ENCODE measurements at regions not wholly inside any gene's neighbourhood (a gene's known extent, or its start where the extent isn't known, plus 50 kb on each side); places are given as distances from the start of the nearest gene placed in this dataset.

GRCh38 chr7:97573065-97573464 lies 158.8 kb upstream of the TAC1 start:
- Histone ChIP-seq H3K27me3 (ENCODE audit: low read depth) (no peaks in the 10 kb centered on the region), H3K4me3 (no peak overlapping the region), H3K9me3 (replicated peaks) (peaks cover 4% of the 10 kb centered on the region), H3K27ac (replicated peaks) (no peak overlapping the region), H3K4me1 (no peaks in the 10 kb centered on the region), H3K36me3 (no peaks in the 10 kb centered on the region)
- intact Hi-C loops (cut with micrococcal nuclease) = no loop called here
- no peak for DNase-seq
- TF ChIP-seq, protein P1, sequence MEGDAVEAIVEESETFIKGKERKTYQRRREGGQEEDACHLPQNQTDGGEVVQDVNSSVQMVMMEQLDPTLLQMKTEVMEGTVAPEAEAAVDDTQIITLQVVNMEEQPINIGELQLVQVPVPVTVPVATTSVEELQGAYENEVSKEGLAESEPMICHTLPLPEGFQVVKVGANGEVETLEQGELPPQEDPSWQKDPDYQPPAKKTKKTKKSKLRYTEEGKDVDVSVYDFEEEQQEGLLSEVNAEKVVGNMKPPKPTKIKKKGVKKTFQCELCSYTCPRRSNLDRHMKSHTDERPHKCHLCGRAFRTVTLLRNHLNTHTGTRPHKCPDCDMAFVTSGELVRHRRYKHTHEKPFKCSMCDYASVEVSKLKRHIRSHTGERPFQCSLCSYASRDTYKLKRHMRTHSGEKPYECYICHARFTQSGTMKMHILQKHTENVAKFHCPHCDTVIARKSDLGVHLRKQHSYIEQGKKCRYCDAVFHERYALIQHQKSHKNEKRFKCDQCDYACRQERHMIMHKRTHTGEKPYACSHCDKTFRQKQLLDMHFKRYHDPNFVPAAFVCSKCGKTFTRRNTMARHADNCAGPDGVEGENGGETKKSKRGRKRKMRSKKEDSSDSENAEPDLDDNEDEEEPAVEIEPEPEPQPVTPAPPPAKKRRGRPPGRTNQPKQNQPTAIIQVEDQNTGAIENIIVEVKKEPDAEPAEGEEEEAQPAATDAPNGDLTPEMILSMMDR (IDR thresholded peaks at IDR 0.05; ENCODE audit: borderline replicate concordance) = no peak

- H3K9me3 ChIP-seq (replicated peaks) = peaks cover 4% of the 10 kb centered on the region
- intact Hi-C loops (cut with micrococcal nuclease) = no loop called here
- H3K27ac ChIP-seq (replicated peaks) = no peak overlapping the region
These were observed 155.8 kb upstream of the TAC1 start for GRCh38 chr7:97576043-97576442.

GRCh38 chr7:97578225-97578624 lies 153.7 kb upstream of the TAC1 start:
- Histone ChIP-seq H3K36me3 (no peaks in the 10 kb centered on the region), H3K27ac (replicated peaks) (no peak overlapping the region), H3K9me3 (replicated peaks) (peaks cover 23% of the 10 kb centered on the region), H3K27me3 (ENCODE audit: low read depth) (no peaks in the 10 kb centered on the region), H3K4me1 (no peaks in the 10 kb centered on the region), H3K4me3 (no peak overlapping the region)
- TF ChIP-seq, protein P1 (IDR thresholded peaks at IDR 0.05; ENCODE audit: borderline replicate concordance) = no peak
- no peak for DNase-seq
- intact Hi-C loops (cut with micrococcal nuclease) = no loop called here

More at GRCh38 chr7:97576043-97576442, 155.8 kb upstream of the TAC1 start:
- H3K4me1 ChIP-seq = no peaks in the 10 kb centered on the region
- no peak for DNase-seq
- no peaks in the 10 kb centered on the region for H3K27me3 ChIP-seq (ENCODE audit: low read depth)
- TF ChIP-seq, protein P1 (IDR thresholded peaks at IDR 0.05; ENCODE audit: borderline replicate concordance) = no peak
- no peak overlapping the region for H3K4me3 ChIP-seq
- H3K36me3 ChIP-seq = no peaks in the 10 kb centered on the region

DNA sequence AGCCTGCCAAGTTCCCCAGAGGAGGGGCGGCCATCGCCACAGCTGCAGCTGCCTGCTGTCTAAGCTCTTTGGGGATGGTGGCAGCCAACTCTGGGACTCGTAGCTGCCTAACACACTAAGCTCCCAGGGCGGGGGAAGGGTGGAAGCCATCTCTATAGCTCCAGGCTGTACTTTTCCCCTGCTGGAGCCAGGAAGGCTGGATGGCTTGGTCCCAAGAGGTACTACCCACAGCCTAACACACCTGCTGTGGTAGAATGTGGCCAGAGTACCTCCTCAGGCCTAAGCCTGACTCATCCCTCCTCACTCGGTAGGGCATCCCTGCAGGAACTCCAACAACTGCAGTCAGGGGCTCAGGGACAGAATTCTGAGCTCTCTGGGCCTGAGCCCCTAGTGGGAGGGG lies 151.7 kb upstream of the TAC1 start:
- Histone ChIP-seq H3K36me3 (no peaks in the 10 kb centered on the region), H3K27me3 (ENCODE audit: low read depth) (no peaks in the 10 kb centered on the region), H3K4me3 (no peak overlapping the region), H3K27ac (replicated peaks) (no peak overlapping the region), H3K9me3 (replicated peaks) (peaks cover 36% of the 10 kb centered on the region), H3K4me1 (no peaks in the 10 kb centered on the region)
- TF ChIP-seq, protein P1 (IDR thresholded peaks at IDR 0.05; ENCODE audit: borderline replicate concordance) = no peak
- intact Hi-C loops (cut with micrococcal nuclease) = no loop called here
- no peak for DNase-seq

- H3K27ac ChIP-seq (replicated peaks) = no peak overlapping the region
- H3K36me3 ChIP-seq = no peaks in the 10 kb centered on the region
- H3K4me3 ChIP-seq = no peak overlapping the region
- H3K9me3 ChIP-seq (replicated peaks) = no peaks in the 10 kb centered on the region
- TF ChIP-seq, protein P1 (IDR thresholded peaks at IDR 0.05; ENCODE audit: borderline replicate concordance) = no peak
- DNase-seq = no peak
- peaks cover 3% of the 10 kb centered on the region for H3K27me3 ChIP-seq (ENCODE audit: low read depth)
- H3K4me1 ChIP-seq = no peaks in the 10 kb centered on the region
- intact Hi-C loops (cut with micrococcal nuclease) = no loop called here
These were observed 136.4 kb upstream of the TAC1 start for GRCh38 chr7:97595439-97595838.
